ENCODE measurements at regions not wholly inside any gene's neighbourhood (a gene's known extent, or its start where the extent isn't known, plus 50 kb on each side); places are given as distances from the start of the nearest gene placed in this dataset.

GRCh38 chr5:54678737-54679136 lies 161.2 kb downstream of the SNX18 start:
- no peak for DNase-seq (ENCODE audit: low read depth)

GRCh38 chr5:54676481-54677340 lies 159.2 kb downstream of the SNX18 start:
- no peak for DNase-seq (ENCODE audit: low read depth)

DNA sequence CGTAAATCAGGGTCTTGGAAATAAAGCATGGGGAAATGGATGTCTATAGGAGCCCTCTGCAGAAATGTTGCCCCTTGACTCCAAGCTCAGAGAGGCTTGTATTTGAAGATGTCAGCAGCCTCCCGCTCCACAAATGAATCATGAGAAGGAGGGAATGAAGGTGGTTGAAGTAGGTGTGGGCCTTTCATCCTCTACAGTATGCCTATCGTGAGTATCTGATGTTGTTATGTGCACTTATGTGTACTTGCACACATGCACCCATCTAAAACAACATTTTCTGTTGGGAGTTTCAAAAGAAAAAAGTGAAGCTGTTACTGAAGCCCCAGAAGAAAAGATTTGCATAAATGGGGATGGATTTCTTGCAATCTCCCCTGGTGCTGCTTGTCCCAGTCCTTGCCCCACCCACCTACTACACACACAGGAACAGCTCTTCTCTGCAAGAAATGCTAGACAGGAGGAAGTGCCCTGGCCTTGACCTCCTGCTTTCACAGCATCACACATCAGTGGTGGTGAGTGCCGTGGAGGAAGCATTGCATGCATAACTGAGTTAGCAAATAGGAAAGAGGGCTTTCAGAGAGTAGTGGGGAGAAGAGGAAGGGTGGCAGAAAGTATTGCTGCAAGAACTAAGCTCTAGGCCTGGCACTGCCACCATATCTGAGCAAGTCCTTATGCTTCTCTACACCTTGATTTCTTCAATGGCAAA lies 156.1 kb downstream of the SNX18 start:
- no peak for DNase-seq (ENCODE audit: low read depth)

DNA sequence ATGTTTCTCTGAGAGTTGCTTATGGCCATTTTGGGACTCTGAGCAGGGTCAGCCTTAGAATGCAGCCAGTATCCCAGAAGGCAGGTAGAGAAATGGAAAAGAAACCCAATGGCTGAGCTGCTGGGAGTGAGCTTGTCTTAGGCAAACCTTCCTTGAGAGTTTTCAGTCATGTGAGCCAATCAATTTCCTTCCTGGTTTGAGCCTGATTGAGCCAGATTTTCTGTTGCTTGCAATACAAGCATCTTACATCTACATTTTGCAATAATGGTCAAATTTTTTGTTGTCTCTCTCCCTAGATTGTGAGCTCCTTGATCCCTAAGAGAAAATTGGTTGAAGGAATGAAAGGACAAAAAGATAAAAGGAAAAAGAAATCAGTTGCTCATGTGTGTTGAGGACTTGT lies 155.3 kb downstream of the SNX18 start:
- DNase-seq (ENCODE audit: low read depth): no peak

- DNase-seq (ENCODE audit: low read depth): no peak
These were observed 154.1 kb downstream of the SNX18 start for GRCh38 chr5:54671681-54672080.

- no peak for DNase-seq (ENCODE audit: low read depth)
These were observed 153.6 kb downstream of the SNX18 start for GRCh38 chr5:54671111-54671531.

DNA sequence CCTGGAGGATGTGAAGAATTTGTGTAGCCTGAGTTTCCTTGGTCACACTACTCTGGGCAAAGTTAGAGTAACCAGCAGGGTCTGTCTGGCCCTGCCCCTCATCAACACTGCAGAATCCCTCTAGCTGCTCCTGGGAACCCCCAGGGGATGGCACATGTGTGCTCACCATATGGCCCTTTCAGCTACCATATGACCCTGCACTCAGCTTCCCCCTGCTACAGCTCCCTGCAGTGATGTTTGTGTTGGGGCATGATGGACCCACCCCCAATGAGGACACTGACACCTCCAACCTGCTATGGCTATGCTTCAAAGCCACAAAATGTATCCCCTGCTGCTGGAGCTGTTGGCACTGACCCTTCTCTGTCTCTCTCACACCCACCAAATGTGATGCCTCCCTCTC lies 152.7 kb downstream of the SNX18 start:
- DNase-seq (ENCODE audit: low read depth): no peak

DNA sequence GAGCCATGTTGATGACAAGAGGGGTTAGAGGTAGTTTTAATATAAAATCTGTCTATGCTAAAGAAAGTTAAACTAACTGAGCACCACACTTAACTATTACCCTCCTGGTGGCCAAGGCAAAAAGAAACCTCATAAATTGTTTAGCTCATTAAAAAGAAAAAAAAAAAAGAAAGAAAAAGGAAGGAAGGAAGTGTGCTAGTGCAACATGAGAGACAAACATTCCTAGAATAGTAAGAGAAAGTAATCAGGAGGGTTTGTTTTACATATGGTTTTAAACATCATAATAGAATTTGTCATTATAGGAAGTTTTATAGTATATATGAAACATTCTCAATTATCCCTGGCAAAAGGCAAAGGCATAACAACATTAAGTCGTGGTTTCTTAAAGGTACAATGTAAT lies 152.3 kb downstream of the SNX18 start:
- no peak for DNase-seq (ENCODE audit: low read depth)

DNA sequence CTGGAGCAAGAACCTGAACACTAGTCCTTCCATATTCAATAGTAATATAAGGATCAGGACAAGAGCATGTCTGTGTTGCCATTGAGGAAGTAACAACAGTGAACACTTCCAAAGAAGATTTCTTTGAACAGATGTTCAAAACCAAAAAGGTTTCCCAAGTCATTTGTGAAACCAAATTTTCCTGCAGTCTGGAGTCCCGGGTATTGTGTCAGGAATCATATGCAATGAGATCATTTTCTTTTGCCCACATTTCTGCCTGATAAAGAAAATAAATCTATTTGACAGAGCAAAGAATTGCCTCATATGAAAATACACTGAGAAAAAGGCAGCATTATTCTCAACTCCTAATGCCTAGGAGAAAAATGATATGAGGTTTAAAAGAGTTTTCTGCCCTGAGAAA lies 151.7 kb downstream of the SNX18 start:
- no peak for DNase-seq (ENCODE audit: low read depth)

DNA sequence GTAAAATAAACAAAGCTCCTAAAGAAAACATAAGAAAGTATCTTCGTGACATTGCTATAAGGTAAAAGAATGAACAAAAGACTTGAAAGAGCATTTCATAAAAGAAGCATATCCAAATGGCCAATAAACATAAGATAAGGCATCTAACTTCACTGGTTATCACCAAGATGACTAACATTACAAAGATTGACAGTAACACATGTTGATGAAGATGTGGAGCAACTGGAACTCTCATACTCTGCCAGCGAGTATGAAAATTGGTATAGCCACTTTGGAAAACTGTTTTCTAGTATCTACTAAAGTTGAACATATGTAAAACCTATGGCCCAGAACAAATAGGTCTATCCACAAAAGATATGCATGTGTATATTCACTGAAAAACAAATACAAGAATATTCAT lies 150.5 kb downstream of the SNX18 start:
- no peak for DNase-seq (ENCODE audit: low read depth)

DNA sequence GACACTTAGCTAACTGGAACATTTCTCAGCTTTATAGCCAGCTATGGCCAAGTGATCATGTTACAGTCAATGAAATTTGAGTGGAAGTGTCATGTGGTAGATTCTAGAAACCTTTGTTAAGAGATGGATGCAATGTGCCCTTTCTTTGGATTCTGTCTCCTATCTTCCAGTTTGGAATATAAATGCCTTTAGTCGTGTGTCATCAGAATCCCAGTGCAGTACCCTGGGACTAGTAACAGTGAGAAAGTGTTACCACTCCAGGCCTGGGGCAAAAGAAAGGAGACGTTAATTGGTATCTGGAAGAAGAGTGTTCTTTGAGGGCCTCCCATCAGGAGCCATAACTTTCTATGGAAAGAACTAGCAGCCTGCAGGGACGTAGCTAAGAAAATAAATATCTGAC lies 149.6 kb downstream of the SNX18 start:
- DNase-seq (ENCODE audit: low read depth): no peak

DNA sequence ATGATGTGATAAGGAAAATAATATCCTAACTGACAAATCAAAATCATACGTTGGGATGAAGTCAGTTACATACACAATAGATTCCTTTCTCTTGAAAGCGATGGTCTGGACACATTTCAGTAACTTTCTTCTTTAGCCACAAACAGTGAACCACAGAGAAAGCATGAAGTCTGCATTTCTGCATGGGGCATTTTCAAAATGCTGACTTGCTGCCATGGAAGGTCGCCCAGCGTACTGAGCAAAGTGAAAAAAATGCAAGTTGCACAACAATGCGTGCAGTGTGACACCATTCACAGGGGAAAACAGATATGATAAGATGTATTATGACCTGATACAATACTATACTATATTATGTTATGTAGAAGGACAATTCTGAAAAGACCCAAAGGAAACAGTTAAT lies 146.3 kb downstream of the SNX18 start:
- DNase-seq (ENCODE audit: low read depth): peak; percentile 84

GRCh38 chr5:54661111-54661510 lies 143.6 kb downstream of the SNX18 start:
- no peak for DNase-seq (ENCODE audit: low read depth)

DNA sequence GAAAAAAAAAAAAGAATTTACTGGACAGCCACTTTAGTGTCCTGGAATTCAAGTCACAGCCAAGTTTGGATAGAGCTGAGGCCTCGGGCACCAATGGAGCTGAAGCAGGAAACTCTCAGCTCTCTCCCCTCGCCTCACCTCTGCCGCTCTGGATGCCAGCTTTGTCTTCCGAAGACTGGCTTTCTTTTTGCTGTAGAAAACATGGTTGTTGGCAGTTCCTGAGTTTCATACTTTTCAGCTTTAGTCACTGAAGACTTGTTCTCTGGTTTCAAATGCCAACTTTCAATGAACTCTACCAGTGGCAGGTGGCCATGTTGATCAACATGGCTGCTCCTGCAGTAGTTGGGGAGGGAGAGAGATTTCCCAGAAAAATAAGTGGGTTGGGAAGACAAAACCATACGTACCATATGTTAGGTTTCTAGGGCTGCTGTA lies 142.2 kb downstream of the SNX18 start:
- no peak for DNase-seq (ENCODE audit: low read depth)

DNA sequence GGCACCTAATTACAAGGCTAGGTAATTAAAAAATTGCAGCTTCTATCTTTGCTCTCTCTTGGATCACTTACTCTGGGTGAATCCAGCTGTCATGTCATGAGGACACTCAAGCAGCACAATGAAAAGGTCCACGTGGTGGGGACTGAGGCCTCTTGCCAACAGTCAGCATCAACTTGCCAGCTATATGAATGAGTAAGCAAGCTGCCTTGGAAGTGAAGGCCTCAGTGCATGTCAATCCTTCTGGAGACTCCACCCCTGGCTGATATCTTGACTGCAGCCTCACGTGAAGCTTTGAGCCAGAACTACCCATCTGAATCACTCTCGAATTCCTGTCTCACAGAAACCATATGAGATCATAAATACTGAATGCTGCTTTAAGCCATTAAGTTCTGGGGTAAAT lies 140.5 kb downstream of the SNX18 start:
- DNase-seq (ENCODE audit: low read depth): peak; percentile 83

GRCh38 chr5:54656261-54656728 lies 138.7 kb downstream of the SNX18 start:
- no peak for DNase-seq (ENCODE audit: low read depth)

GRCh38 chr5:54655761-54656160 lies 138.2 kb downstream of the SNX18 start:
- DNase-seq (ENCODE audit: low read depth): no peak

DNA sequence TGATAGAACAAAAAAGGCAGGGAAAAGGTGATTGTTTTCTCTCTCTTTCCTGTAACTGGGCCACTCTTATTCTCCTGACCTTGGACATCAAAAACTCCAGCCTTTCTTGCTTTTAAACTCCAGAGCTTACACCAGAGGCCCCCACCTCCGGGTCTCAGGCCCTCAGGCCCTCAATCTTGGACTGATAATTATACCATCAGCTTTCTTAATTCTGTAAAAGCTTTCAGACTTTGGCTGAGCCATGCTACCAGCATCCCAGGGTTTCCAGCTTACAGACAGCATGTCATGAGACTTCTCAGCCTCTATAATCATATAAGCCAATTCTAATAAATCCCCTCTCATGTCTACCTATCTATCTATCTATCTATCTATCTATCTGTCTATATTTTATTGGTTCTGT lies 137.7 kb downstream of the SNX18 start:
- no peak for DNase-seq (ENCODE audit: low read depth)

GRCh38 chr5:54653956-54654614 lies 136.5 kb downstream of the SNX18 start:
- DNase-seq (ENCODE audit: low read depth): no peak

GRCh38 chr5:54651482-54652076 lies 134.0 kb downstream of the SNX18 start:
- DNase-seq (ENCODE audit: low read depth): no peak

DNA sequence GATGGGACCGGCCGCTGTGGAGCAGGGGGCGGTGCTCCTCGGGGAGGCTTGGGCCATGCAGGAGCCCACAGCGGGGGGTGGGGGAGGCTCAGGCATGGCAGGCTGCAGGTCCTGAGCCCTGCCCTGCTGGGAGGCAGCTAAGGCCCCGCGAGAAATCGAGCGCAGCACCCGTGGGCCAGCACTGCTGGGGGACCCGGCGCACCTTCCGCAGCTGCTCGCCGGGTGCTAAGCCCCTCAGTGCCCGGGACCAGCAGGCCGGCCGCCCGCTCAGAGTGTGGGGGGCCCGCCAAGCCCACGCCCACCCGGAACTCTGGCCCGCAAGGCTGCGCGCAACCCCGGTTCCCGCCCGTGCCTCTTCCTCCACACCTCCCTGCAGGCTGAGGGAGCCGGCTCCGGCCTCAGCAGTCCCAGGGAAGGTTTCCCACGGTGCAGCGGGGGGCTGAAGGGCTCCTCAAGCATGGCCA lies 131.5 kb downstream of the SNX18 start:
- no peak for DNase-seq (ENCODE audit: low read depth)

DNA sequence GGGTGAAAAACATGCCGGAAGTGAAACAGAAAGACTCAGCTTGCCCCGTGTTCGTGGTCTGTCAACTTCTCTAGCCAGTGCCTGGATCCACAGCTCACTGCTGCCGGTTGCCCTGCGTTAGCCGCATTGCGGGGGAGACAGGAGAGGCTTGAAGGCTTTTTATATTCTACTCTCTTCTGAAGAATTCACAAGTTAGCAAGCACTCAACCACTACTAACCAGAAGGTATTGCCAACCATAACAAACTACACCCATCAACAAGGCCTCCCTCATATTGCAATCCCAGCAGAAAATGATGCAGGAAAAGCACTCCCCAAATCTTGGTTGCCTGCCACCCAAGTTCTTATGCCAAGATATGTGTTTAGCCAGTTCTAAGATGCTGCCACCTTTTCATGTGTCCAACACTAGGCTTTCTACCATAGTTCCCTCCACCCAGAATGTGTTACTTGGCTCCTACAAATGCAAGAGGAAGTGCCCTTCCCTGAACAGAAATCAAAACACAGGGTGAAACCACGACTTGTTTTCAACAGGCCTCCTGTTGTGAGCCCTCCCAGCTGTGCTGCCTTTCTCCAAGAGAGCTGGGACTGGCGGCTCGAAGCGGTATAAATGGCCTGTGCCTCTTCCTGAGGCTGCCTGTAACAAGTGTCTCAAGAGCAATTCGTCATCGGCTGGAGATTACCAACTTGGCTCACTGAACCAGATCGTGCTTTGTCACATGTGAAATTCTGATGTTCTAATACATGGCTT lies 129.0 kb downstream of the SNX18 start:
- DNase-seq (ENCODE audit: low read depth): peak; percentile 84

Measured in non-pigmented ciliary epithelial cell (primary cell).